ENCODE measurements at regions not wholly inside any gene's neighbourhood (a gene's known extent, or its start where the extent isn't known, plus 50 kb on each side); places are given as distances from the start of the nearest gene placed in this dataset.
A peak's percentile ranks its signal among the peaks of the same experiment; 100 is the strongest.

GRCh38 chr5:173689737-173690360 lies 73.4 kb upstream of the BOD1 start:
- no peaks in the 10 kb centered on the region for H3K27me3 ChIP-seq (ENCODE audit: insufficient read depth, low read length)
- H2AFZ ChIP-seq (ENCODE audit: low read length, unreplicated experiment): no peak overlapping the region
- H3K4me1 ChIP-seq (ENCODE audit: control insufficient read depth, insufficient read depth, low read length, unreplicated experiment): no peaks in the 10 kb centered on the region

GRCh38 chr5:173691931-173692330 lies 75.5 kb upstream of the BOD1 start:
- no peak overlapping the region for H3K4me3 ChIP-seq (ENCODE audit: low read depth, low read length)
- H3K79me2 ChIP-seq (ENCODE audit: control insufficient read depth, insufficient read depth, low read length, unreplicated experiment): no peaks in the 10 kb centered on the region
- no peak overlapping the region for H3K27ac ChIP-seq (ENCODE audit: low read depth, low read length)
- H3K36me3 ChIP-seq (ENCODE audit: insufficient read depth, low read length): no peaks in the 10 kb centered on the region
- no peaks in the 10 kb centered on the region for H3K27me3 ChIP-seq (ENCODE audit: insufficient read depth, low read length)
- H2AFZ ChIP-seq (ENCODE audit: low read length, unreplicated experiment): no peak overlapping the region
- H3K4me1 ChIP-seq (ENCODE audit: control insufficient read depth, insufficient read depth, low read length, unreplicated experiment): no peaks in the 10 kb centered on the region

More at GRCh38 chr5:173689737-173690360, 73.4 kb upstream of the BOD1 start:
- no peak overlapping the region for H3K4me3 ChIP-seq (ENCODE audit: low read depth, low read length)
- no peaks in the 10 kb centered on the region for H3K79me2 ChIP-seq (ENCODE audit: control insufficient read depth, insufficient read depth, low read length, unreplicated experiment)
- no peak overlapping the region for H3K27ac ChIP-seq (ENCODE audit: low read depth, low read length)
- no peaks in the 10 kb centered on the region for H3K36me3 ChIP-seq (ENCODE audit: insufficient read depth, low read length)

- H3K27me3 ChIP-seq (ENCODE audit: insufficient read depth, low read length): no peaks in the 10 kb centered on the region
- H3K4me1 ChIP-seq (ENCODE audit: control insufficient read depth, insufficient read depth, low read length, unreplicated experiment): no peaks in the 10 kb centered on the region
- H3K4me3 ChIP-seq (ENCODE audit: low read depth, low read length): no peak overlapping the region
- H3K79me2 ChIP-seq (ENCODE audit: control insufficient read depth, insufficient read depth, low read length, unreplicated experiment): no peaks in the 10 kb centered on the region
- no peaks in the 10 kb centered on the region for H3K36me3 ChIP-seq (ENCODE audit: insufficient read depth, low read length)
- no peak overlapping the region for H3K27ac ChIP-seq (ENCODE audit: low read depth, low read length)
- H2AFZ ChIP-seq (ENCODE audit: low read length, unreplicated experiment): no peak overlapping the region
Measured at GRCh38 chr5:173693670-173694069, 77.2 kb upstream of the BOD1 start.

- Histone ChIP-seq H3K4me1 (ENCODE audit: control insufficient read depth, insufficient read depth, low read length, unreplicated experiment) (no peaks in the 10 kb centered on the region), H3K27me3 (ENCODE audit: insufficient read depth, low read length) (no peaks in the 10 kb centered on the region)
Measured at GRCh38 chr5:173696216-173696615, 79.8 kb upstream of the BOD1 start.

GRCh38 chr5:173697931-173698579 lies 81.6 kb upstream of the BOD1 start:
- H3K27ac ChIP-seq (ENCODE audit: low read depth, low read length): no peak overlapping the region
- H2AFZ ChIP-seq (ENCODE audit: low read length, unreplicated experiment): no peak overlapping the region
- H3K79me2 ChIP-seq (ENCODE audit: control insufficient read depth, insufficient read depth, low read length, unreplicated experiment): no peaks in the 10 kb centered on the region
- no peaks in the 10 kb centered on the region for H3K4me1 ChIP-seq (ENCODE audit: control insufficient read depth, insufficient read depth, low read length, unreplicated experiment)
- H3K27me3 ChIP-seq (ENCODE audit: insufficient read depth, low read length): no peaks in the 10 kb centered on the region
- no peak overlapping the region for H3K4me3 ChIP-seq (ENCODE audit: low read depth, low read length)
- H3K36me3 ChIP-seq (ENCODE audit: insufficient read depth, low read length): no peaks in the 10 kb centered on the region

More at GRCh38 chr5:173696216-173696615, 79.8 kb upstream of the BOD1 start:
- no peaks in the 10 kb centered on the region for H3K79me2 ChIP-seq (ENCODE audit: control insufficient read depth, insufficient read depth, low read length, unreplicated experiment)
- no peak overlapping the region for H3K27ac ChIP-seq (ENCODE audit: low read depth, low read length)
- no peak overlapping the region for H3K4me3 ChIP-seq (ENCODE audit: low read depth, low read length)
- no peak overlapping the region for H2AFZ ChIP-seq (ENCODE audit: low read length, unreplicated experiment)
- no peaks in the 10 kb centered on the region for H3K36me3 ChIP-seq (ENCODE audit: insufficient read depth, low read length)

- no peaks in the 10 kb centered on the region for H3K36me3 ChIP-seq (ENCODE audit: insufficient read depth, low read length)
- no peak overlapping the region for H3K27ac ChIP-seq (ENCODE audit: low read depth, low read length)
- H3K4me3 ChIP-seq (ENCODE audit: low read depth, low read length): no peak overlapping the region
- no peak overlapping the region for H2AFZ ChIP-seq (ENCODE audit: low read length, unreplicated experiment)
- no peaks in the 10 kb centered on the region for H3K27me3 ChIP-seq (ENCODE audit: insufficient read depth, low read length)
- H3K4me1 ChIP-seq (ENCODE audit: control insufficient read depth, insufficient read depth, low read length, unreplicated experiment): no peaks in the 10 kb centered on the region
- no peaks in the 10 kb centered on the region for H3K79me2 ChIP-seq (ENCODE audit: control insufficient read depth, insufficient read depth, low read length, unreplicated experiment)
Measured at GRCh38 chr5:173699966-173700365, 83.5 kb upstream of the BOD1 start.

GRCh38 chr5:173703466-173703865 lies 87.0 kb upstream of the BOD1 start:
- Histone ChIP-seq H3K36me3 (ENCODE audit: insufficient read depth, low read length) (no peaks in the 10 kb centered on the region), H3K27me3 (ENCODE audit: insufficient read depth, low read length) (no peaks in the 10 kb centered on the region), H3K4me1 (ENCODE audit: control insufficient read depth, insufficient read depth, low read length, unreplicated experiment) (peaks cover 18% of the 10 kb centered on the region), H3K79me2 (ENCODE audit: control insufficient read depth, insufficient read depth, low read length, unreplicated experiment) (no peaks in the 10 kb centered on the region), H2AFZ (ENCODE audit: low read length, unreplicated experiment) (no peak overlapping the region), H3K4me3 (ENCODE audit: low read depth, low read length) (no peak overlapping the region), H3K27ac (ENCODE audit: low read depth, low read length) (no peak overlapping the region)

- no peaks in the 10 kb centered on the region for H3K27me3 ChIP-seq (ENCODE audit: insufficient read depth, low read length)
- H3K27ac ChIP-seq (ENCODE audit: low read depth, low read length): no peak overlapping the region
- peaks cover 18% of the 10 kb centered on the region for H3K4me1 ChIP-seq (ENCODE audit: control insufficient read depth, insufficient read depth, low read length, unreplicated experiment)
- H3K36me3 ChIP-seq (ENCODE audit: insufficient read depth, low read length): no peaks in the 10 kb centered on the region
- H3K4me3 ChIP-seq (ENCODE audit: low read depth, low read length): no peak overlapping the region
- H2AFZ ChIP-seq (ENCODE audit: low read length, unreplicated experiment): no peak overlapping the region
- no peaks in the 10 kb centered on the region for H3K79me2 ChIP-seq (ENCODE audit: control insufficient read depth, insufficient read depth, low read length, unreplicated experiment)
Measured at GRCh38 chr5:173704615-173705511, 88.4 kb upstream of the BOD1 start.

- Histone ChIP-seq H3K27ac (ENCODE audit: low read depth, low read length) (no peak overlapping the region), H3K27me3 (ENCODE audit: insufficient read depth, low read length) (no peaks in the 10 kb centered on the region), H3K36me3 (ENCODE audit: insufficient read depth, low read length) (no peaks in the 10 kb centered on the region), H2AFZ (ENCODE audit: low read length, unreplicated experiment) (no peak overlapping the region), H3K79me2 (ENCODE audit: control insufficient read depth, insufficient read depth, low read length, unreplicated experiment) (no peaks in the 10 kb centered on the region), H3K4me1 (ENCODE audit: control insufficient read depth, insufficient read depth, low read length, unreplicated experiment) (peaks cover 18% of the 10 kb centered on the region), H3K4me3 (ENCODE audit: low read depth, low read length) (no peak overlapping the region)
Measured at GRCh38 chr5:173705512-173706044, 89.1 kb upstream of the BOD1 start.

GRCh38 chr5:173706700-173707099 lies 90.2 kb upstream of the BOD1 start:
- H3K4me3 ChIP-seq (ENCODE audit: low read depth, low read length): no peak overlapping the region
- H2AFZ ChIP-seq (ENCODE audit: low read length, unreplicated experiment): no peak overlapping the region
- peak overlapping the region; percentile 44; the same call in 1 of the 2 replicates for H3K27ac ChIP-seq (ENCODE audit: low read depth, low read length)
- H3K79me2 ChIP-seq (ENCODE audit: control insufficient read depth, insufficient read depth, low read length, unreplicated experiment): no peaks in the 10 kb centered on the region
- H3K27me3 ChIP-seq (ENCODE audit: insufficient read depth, low read length): no peaks in the 10 kb centered on the region
- no peaks in the 10 kb centered on the region for H3K36me3 ChIP-seq (ENCODE audit: insufficient read depth, low read length)
- H3K4me1 ChIP-seq (ENCODE audit: control insufficient read depth, insufficient read depth, low read length, unreplicated experiment): peaks cover 18% of the 10 kb centered on the region

Measured in ACC112 (cell line).